Smooth muscle cell (in vitro differentiated cells): ENCODE measurements at regions not wholly inside any gene's neighbourhood (a gene's known extent, or its start where the extent isn't known, plus 50 kb on each side); places are given as distances from the start of the nearest gene placed in this dataset.

Experiments
- DNase-seq: peaks from one replicate; lab custom pipeline; 2025; ENCODE audit not compliant: unreplicated experiment; lab: John Stamatoyannopoulos, UW
- H2AFZ ChIP-seq: fragments of 200-600 bp; sonication (generic); 2 replicates; pipeline ENCODE4 v1.6.0; 2016; ENCODE audit warnings: antibody characterized with exemption, low read depth, mild to moderate bottlenecking
- H3F3A ChIP-seq: fragments of 200-600 bp; sonication (generic); 2 replicates; pipeline ENCODE4 v1.6.0; 2017; ENCODE audit warnings: antibody characterized with exemption, low read depth
- H3K27ac ChIP-seq: fragments of 200-600 bp; sonication (generic); 2 replicates; pipeline ENCODE4 v1.5.1; 2016; ENCODE audit warnings: low read depth, mild to moderate bottlenecking
- H3K27me3 ChIP-seq: fragments of 200-600 bp; sonication (generic); 2 replicates; pipeline ENCODE4 v1.6.1; 2016; ENCODE audit warnings: low read depth, mild to moderate bottlenecking
- H3K36me3 ChIP-seq: fragments of 200-600 bp; sonication (generic); 2 replicates; pipeline ENCODE4 v1.5.1; 2016; ENCODE audit warnings: low read depth
- H3K4me1 ChIP-seq: fragments of 200-600 bp; sonication (generic); 2 replicates; pipeline ENCODE4 v1.5.1; 2016; ENCODE audit warnings: low read depth
- H3K4me2 ChIP-seq: fragments of 200-600 bp; sonication (generic); 2 replicates; pipeline ENCODE4 v1.6.0; 2016; ENCODE audit warnings: mild to moderate bottlenecking
- H3K4me3 ChIP-seq: fragments of 200-600 bp; sonication (generic); 2 replicates; pipeline ENCODE4 v1.5.1; 2016; ENCODE audit warnings: mild to moderate bottlenecking
- H3K79me2 ChIP-seq: fragments of 200-600 bp; sonication (generic); 2 replicates; pipeline ENCODE4 v1.6.0; 2016; ENCODE audit warnings: low read depth, mild to moderate bottlenecking
- H3K9ac ChIP-seq: fragments of 200-600 bp; sonication (generic); 2 replicates; pipeline ENCODE4 v1.6.0; 2016; ENCODE audit warnings: low read depth
- H3K9me3 ChIP-seq: fragments of 200-600 bp; sonication (generic); replicated peaks from 2 replicates; pipeline ENCODE4 v1.5.1; 2016; ENCODE audit warnings: low read depth
- H4K20me1 ChIP-seq: fragments of 200-600 bp; sonication (generic); 2 replicates; pipeline ENCODE4 v1.6.0; 2016; ENCODE audit warnings: low read depth
- CTCF ChIP-seq: fragments of 200-600 bp; sonication (generic); IDR thresholded peaks from 2 replicates; pipeline ENCODE4 v1.5.1; 2017; ENCODE audit warnings: borderline replicate concordance, mild to moderate bottlenecking, antibody characterized with exemption; ENCODE audit not compliant: insufficient read depth, poor library complexity, severe bottlenecking
- WGBS: methylation state at CpG from one replicate; pipeline ENCODE4 v1.1.7; 2016; ENCODE audit warnings: low lambda C conversion rate; 5-methylcytosine and 5-hydroxymethylcytosine counted together

DNA sequence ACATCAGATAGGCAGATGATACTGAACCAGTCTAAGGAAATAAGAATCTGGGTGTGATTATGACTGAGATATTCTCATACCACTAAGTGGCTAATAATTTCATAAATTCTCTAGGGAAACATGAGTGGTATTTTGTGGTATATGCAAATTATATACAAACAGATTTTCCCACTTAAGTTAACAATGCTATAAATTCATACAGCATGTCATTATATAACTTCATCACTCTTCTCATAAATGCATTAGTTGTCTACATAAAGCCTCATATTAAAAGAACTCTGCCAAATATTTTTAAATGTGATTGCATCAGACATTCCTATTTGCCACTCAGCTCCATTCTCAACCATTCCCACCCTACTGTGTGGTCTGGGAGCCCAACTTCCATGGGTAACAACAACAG, 226.5 kb downstream of the TLE1 start:
- Histone ChIP-seq H3K36me3 (no peaks in the 10 kb centered on the region), H3F3A (no peaks in the 10 kb centered on the region), H3K4me3 (no peak overlapping the region), H4K20me1 (no peaks in the 10 kb centered on the region), H3K9me3 (no peaks in the 10 kb centered on the region), H3K27ac (no peak overlapping the region), H3K4me2 (no peak overlapping the region), H3K9ac (no peak overlapping the region), H3K4me1 (no peaks in the 10 kb centered on the region), H3K27me3 (no peaks in the 10 kb centered on the region), H2AFZ (no peak overlapping the region), H3K79me2 (no peaks in the 10 kb centered on the region)
- no peak for TF ChIP-seq CTCF
- no peak for DNase-seq

DNA sequence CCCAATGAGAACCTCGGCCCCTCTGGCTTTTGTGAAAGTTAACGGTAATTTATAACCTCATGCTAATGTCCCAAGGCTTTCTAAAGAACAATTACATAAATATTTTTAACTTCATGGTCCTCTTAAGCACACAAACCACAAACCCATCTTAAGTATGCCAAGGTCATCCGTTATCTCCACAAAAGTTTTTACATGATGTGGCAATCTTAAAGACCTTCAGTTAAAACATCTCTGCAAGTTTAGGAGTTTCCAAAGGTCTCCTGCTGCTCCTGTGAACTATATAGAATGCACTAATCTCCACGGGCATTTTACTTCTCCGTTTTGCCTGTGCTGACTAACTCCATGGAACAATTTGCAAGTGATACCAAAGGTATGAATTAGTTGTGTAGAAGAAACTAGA, 228.2 kb downstream of the TLE1 start:
- H3K79me2 ChIP-seq = no peaks in the 10 kb centered on the region
- no peak for DNase-seq

GRCh38 chr9:81460693-81461092, 228.7 kb downstream of the TLE1 start:
- no peaks in the 10 kb centered on the region for H3F3A ChIP-seq
- no peaks in the 10 kb centered on the region for H3K27me3 ChIP-seq
- no peaks in the 10 kb centered on the region for H4K20me1 ChIP-seq
- no peak overlapping the region for H3K27ac ChIP-seq
- peaks cover 6% of the 10 kb centered on the region for H3K4me1 ChIP-seq
- H3K9ac ChIP-seq = no peak overlapping the region
- no peaks in the 10 kb centered on the region for H3K9me3 ChIP-seq
- no peaks in the 10 kb centered on the region for H3K79me2 ChIP-seq
- H3K4me2 ChIP-seq = no peak overlapping the region
- no peaks in the 10 kb centered on the region for H3K36me3 ChIP-seq
- no peak overlapping the region for H3K4me3 ChIP-seq
- no peak for TF ChIP-seq CTCF
- no peak overlapping the region for H2AFZ ChIP-seq
- no peak for DNase-seq
- WGBS = 84% methylated on average over 1 of the region's 1 CpG

More for the DNA sequence above, 228.2 kb downstream of the TLE1 start:
- Histone ChIP-seq H2AFZ (no peak overlapping the region), H3K4me2 (no peak overlapping the region), H3F3A (no peaks in the 10 kb centered on the region), H4K20me1 (no peaks in the 10 kb centered on the region), H3K9me3 (no peaks in the 10 kb centered on the region), H3K9ac (no peak overlapping the region), H3K27ac (no peak overlapping the region), H3K4me3 (no peak overlapping the region), H3K27me3 (no peaks in the 10 kb centered on the region), H3K4me1 (peaks cover 1% of the 10 kb centered on the region), H3K36me3 (no peaks in the 10 kb centered on the region)
- WGBS = 45% methylated on average over 5 of the region's 5 CpGs
- no peak for TF ChIP-seq CTCF

GRCh38 chr9:81459591-81459990, 229.8 kb downstream of the TLE1 start:
- H3K27me3 ChIP-seq = no peaks in the 10 kb centered on the region
- TF ChIP-seq CTCF = no peak

More at GRCh38 chr9:81459591-81459990, 229.8 kb downstream of the TLE1 start:
- no peak for DNase-seq
- Histone ChIP-seq H3K9me3 (no peaks in the 10 kb centered on the region), H4K20me1 (no peaks in the 10 kb centered on the region), H3K36me3 (no peaks in the 10 kb centered on the region), H3F3A (no peaks in the 10 kb centered on the region), H3K27ac (no peak overlapping the region), H3K4me3 (no peak overlapping the region), H3K4me1 (peaks cover 11% of the 10 kb centered on the region), H3K4me2 (no peak overlapping the region), H2AFZ (no peak overlapping the region), H3K9ac (no peak overlapping the region), H3K79me2 (no peaks in the 10 kb centered on the region)
